Lung (tissue), 11 donors: ENCODE measurements at regions not wholly inside any gene's neighbourhood (a gene's known extent, or its start where the extent isn't known, plus 50 kb on each side); places are given as distances from the start of the nearest gene placed in this dataset.

ENCODE experiments used
- ATAC-seq: fragments of 200-7000 bp; cut with Tn5 transposase; one replicate; pipeline ENCODE4 v1.9.1; 2020; ENCODE audit warnings: moderate number of reproducible peaks; ENCODE audit not compliant: insufficient read depth, low FRiP score
- DNase-seq, 3 donors: peaks; one replicate each; pipeline ENCODE4 v3.0.0-alpha.2; 2013 to 2017
- H3K27ac ChIP-seq, 2 donors: one replicate each; pipeline ENCODE4 v1.5.1; 2013; ENCODE audit warnings: mild to moderate bottlenecking in 2 of 2, moderate library complexity in 2 of 2, control low read depth in 1 of 2, inconsistent platforms in 1 of 2, low read depth in 1 of 2, low read length in 1 of 2
- H3K27me3 ChIP-seq, 3 donors: one replicate each; pipeline ENCODE4 v1.5.1; 2013; ENCODE audit warnings: low read length in 2 of 3; ENCODE audit not compliant: control insufficient read depth in 3 of 3, insufficient read depth in 3 of 3
- H3K36me3 ChIP-seq, 4 donors: one replicate each; pipeline ENCODE4 v1.5.1; 2013; ENCODE audit warnings: low read length in 4 of 4, mild to moderate bottlenecking in 1 of 4, moderate library complexity in 1 of 4; ENCODE audit not compliant: control insufficient read depth in 4 of 4, insufficient read depth in 4 of 4
- H3K4me1 ChIP-seq, 5 donors: one replicate each; pipeline ENCODE4 v1.5.1; 2013; ENCODE audit warnings: low read length in 5 of 5, mild to moderate bottlenecking in 2 of 5, moderate library complexity in 1 of 5; ENCODE audit not compliant: control insufficient read depth in 5 of 5, insufficient read depth in 5 of 5
- H3K4me3 ChIP-seq: one replicate; pipeline ENCODE4 v1.5.1; 2013; ENCODE audit warnings: mild to moderate bottlenecking, control low read depth, moderate library complexity
- H3K9ac ChIP-seq, 2 donors: one replicate each; pipeline ENCODE4 v1.5.1; 2013; ENCODE audit warnings: low read length in 2 of 2, control low read depth in 1 of 2; ENCODE audit not compliant: insufficient read depth in 1 of 2
- H3K9me3 ChIP-seq, 4 donors: one replicate each; pipeline ENCODE4 v1.5.1; 2013; ENCODE audit warnings: low read length in 3 of 4, mild to moderate bottlenecking in 1 of 4, moderate library complexity in 1 of 4; ENCODE audit not compliant: control insufficient read depth in 4 of 4, insufficient read depth in 3 of 4
- CTCF ChIP-seq: IDR thresholded peaks from 2 replicates; pipeline ENCODE4 v1.5.1; 2012; ENCODE audit warnings: mild to moderate bottlenecking; ENCODE audit errors: control extremely low read depth, extremely low read depth
- WGBS, 2 donors: extraction: QIAGEN DNeasy Blood & Tissue Kit; methylation state at CpG; one replicate each; pipeline ENCODE4 v1.1.7; 2013; 5-methylcytosine and 5-hydroxymethylcytosine counted together
- donor health status: control.
- donor health status: control.
- donor health status: Bipolar disorder and iron deficiency.
- donor health status: healthy.
- donor health status: DM: yes; HTN: yes; CAD: no.

- no peak for ATAC-seq
- WGBS, 2 donors: 83 to 85% methylated on average over 5 of the region's 5 CpGs
Observed at GRCh38 chr9:28651050-28651722, 1077.9 kb upstream of the C9orf72 start.

DNA sequence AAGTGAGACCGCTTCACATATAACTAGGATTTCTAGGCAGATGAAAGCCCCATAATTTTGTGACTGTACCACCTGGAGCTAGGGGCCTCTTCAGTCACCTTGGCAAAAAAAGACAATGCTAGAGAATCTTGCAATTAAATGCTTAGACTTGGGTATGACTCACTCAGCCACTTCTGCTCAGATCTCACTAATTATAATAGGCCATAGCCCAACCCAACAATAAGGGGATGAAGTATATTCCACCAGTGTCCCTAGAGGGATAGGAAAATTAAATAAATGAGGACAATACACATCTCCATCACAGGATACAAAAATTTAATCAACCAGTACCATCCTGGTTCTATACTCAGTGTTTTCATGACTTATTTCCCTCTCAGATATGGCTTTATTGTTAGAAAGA lies 1079.9 kb upstream of the C9orf72 start:
- H3K36me3 ChIP-seq: no peaks in the 10 kb centered on the region
- H3K9ac ChIP-seq: no peak overlapping the region
- H3K27me3 ChIP-seq: no peaks in the 10 kb centered on the region
- H3K4me1 ChIP-seq: no peaks in the 10 kb centered on the region
- ATAC-seq: no peak
- TF ChIP-seq CTCF: no peak
- H3K27ac ChIP-seq: no peak overlapping the region
- H3K9me3 ChIP-seq: no peaks in the 10 kb centered on the region
- WGBS, 2 donors: 88 to 93% methylated on average over 1 of the region's 1 CpG
- no peak for DNase-seq
- no peak overlapping the region for H3K4me3 ChIP-seq

More at GRCh38 chr9:28651050-28651722, 1077.9 kb upstream of the C9orf72 start:
- no peaks in the 10 kb centered on the region for H3K36me3 ChIP-seq
- no peak overlapping the region for H3K27ac ChIP-seq
- H3K4me3 ChIP-seq: no peak overlapping the region
- H3K9me3 ChIP-seq: no peaks in the 10 kb centered on the region
- H3K4me1 ChIP-seq: no peaks in the 10 kb centered on the region
- no peaks in the 10 kb centered on the region for H3K27me3 ChIP-seq
- no peak for DNase-seq
- TF ChIP-seq CTCF: no peak
- H3K9ac ChIP-seq: no peak overlapping the region

GRCh38 chr9:28656727-28657126 lies 1083.4 kb upstream of the C9orf72 start:
- no peaks in the 10 kb centered on the region for H3K36me3 ChIP-seq
- WGBS, 2 donors: 65 to 77% methylated on average over 2 of the region's 2 CpGs
- ATAC-seq: no peak
- no peaks in the 10 kb centered on the region for H3K27me3 ChIP-seq
- no peak overlapping the region for H3K9ac ChIP-seq
- H3K27ac ChIP-seq: no peak overlapping the region
- no peaks in the 10 kb centered on the region for H3K4me1 ChIP-seq
- no peak overlapping the region for H3K4me3 ChIP-seq
- no peaks in the 10 kb centered on the region for H3K9me3 ChIP-seq
- no peak for TF ChIP-seq CTCF
- DNase-seq: no peak

- Histone ChIP-seq H3K36me3 (no peaks in the 10 kb centered on the region), H3K4me3 (no peak overlapping the region), H3K27ac (no peak overlapping the region), H3K9me3 (no peaks in the 10 kb centered on the region), H3K27me3 (no peaks in the 10 kb centered on the region), H3K9ac (no peak overlapping the region), H3K4me1 (no peaks in the 10 kb centered on the region)
- ATAC-seq (no peak), DNase-seq (no peak)
- 82 to 88% methylated on average over 3 of the region's 3 CpGs for WGBS, 2 donors
- TF ChIP-seq CTCF: no peak
Observed at GRCh38 chr9:28661853-28662252, 1088.6 kb upstream of the C9orf72 start.
